HEK293 (cell line): ENCODE measurements at regions not wholly inside any gene's neighbourhood (a gene's known extent, or its start where the extent isn't known, plus 50 kb on each side); places are given as distances from the start of the nearest gene placed in this dataset.

Experiments
- CTCF ChIA-PET: fragments of 350-600 bp; formaldehyde crosslinking; extraction: SDS; loops from one replicate; lab custom pipeline; 2021; ENCODE audit warnings: antibody characterized with exemption; lab: Yijun Ruan, JAX
- POLR2A ChIA-PET: fragments of 300-600 bp; formaldehyde crosslinking; extraction: SDS; loops from one replicate; lab custom pipeline; 2020; ENCODE audit warnings: antibody characterized with exemption, inconsistent platforms; lab: Yijun Ruan, JAX
- H3K27ac ChIP-seq: fragments of 200-500 bp; sonication (Bioruptor generic); 2 replicates; pipeline ENCODE4 v1.5.1; 2014; ENCODE audit warnings: low read depth, low read length, control low read depth, inconsistent platforms; ENCODE audit errors: extremely low read depth
- H3K36me3 ChIP-seq, 2 experiments: fragments of 200-500 bp in 1 of 2; sonication (Bioruptor generic) in 1 of 2; 1 replicate in 1 of 2; 2 replicates in 1 of 2; pipeline ENCODE4 v1.5.1; 2014 to 2017; ENCODE audit warnings: inconsistent platforms in 2 of 2, low read length in 2 of 2; ENCODE audit not compliant: control insufficient read depth in 2 of 2, insufficient read depth in 1 of 2
- H3K4me1 ChIP-seq: fragments of 200-500 bp; sonication (Bioruptor generic); 2 replicates; pipeline ENCODE4 v1.5.1; 2014; ENCODE audit warnings: mild to moderate bottlenecking, low read length, inconsistent platforms; ENCODE audit not compliant: control insufficient read depth, insufficient read depth
- H3K4me3 ChIP-seq: 2 replicates; pipeline ENCODE4 v1.5.1; 2011; ENCODE audit warnings: low read depth, mild to moderate bottlenecking, control low read depth, low read length, moderate library complexity
- H3K9me3 ChIP-seq: fragments of 200-500 bp; sonication (Bioruptor generic); 2 replicates; pipeline ENCODE4 v1.5.1; 2014; ENCODE audit warnings: low read depth, low read length, inconsistent platforms; ENCODE audit not compliant: control insufficient read depth, insufficient read depth
- SP3 ChIP-seq: fragments of 450-650 bp; formaldehyde crosslinking; IDR thresholded peaks from 2 replicates; pipeline ENCODE4 v1.5.1; 2016; ENCODE audit warnings: missing biosample characterization, missing genetic modification characterization
- SP7 ChIP-seq: fragments of 450-650 bp; formaldehyde crosslinking; IDR thresholded peaks from 2 replicates; pipeline ENCODE4 v1.5.1; 2016; ENCODE audit warnings: missing biosample characterization, missing genetic modification characterization
- TCF7L2 ChIP-seq: IDR thresholded peaks from 2 replicates; pipeline ENCODE4 v1.6.1; 2011; ENCODE audit warnings: low read depth, mild to moderate bottlenecking, inconsistent platforms, low read length, moderate library complexity, borderline replicate concordance
- TRIM28 ChIP-seq: IDR thresholded peaks from 2 replicates; pipeline ENCODE4 v1.6.1; 2011; ENCODE audit warnings: low read length, control low read depth, borderline replicate concordance
- ZNF140 ChIP-seq: fragments of 450-650 bp; formaldehyde crosslinking; IDR thresholded peaks from 2 replicates; pipeline ENCODE4 v1.5.1; 2016; ENCODE audit warnings: missing biosample characterization, missing genetic modification characterization
- ZNF19 ChIP-seq: fragments of 450-650 bp; formaldehyde crosslinking; IDR thresholded peaks from 2 replicates; pipeline ENCODE4; 2016; ENCODE audit warnings: missing biosample characterization, missing genetic modification characterization, low read depth
- ZNF2 ChIP-seq: fragments of 450-650 bp; formaldehyde crosslinking; IDR thresholded peaks from 2 replicates; pipeline ENCODE4 v1.5.1; 2016; ENCODE audit warnings: missing biosample characterization, missing genetic modification characterization
- ZNF239 ChIP-seq: fragments of 450-650 bp; formaldehyde crosslinking; IDR thresholded peaks from 2 replicates; pipeline ENCODE4 v1.5.1; 2016; ENCODE audit warnings: missing biosample characterization, missing genetic modification characterization
- ZNF366 ChIP-seq: fragments of 450-650 bp; formaldehyde crosslinking; conservative IDR thresholded peaks from 2 replicates; pipeline ENCODE4 v1.5.1; 2016; ENCODE audit warnings: missing biosample characterization, missing genetic modification characterization
- ZNF416 ChIP-seq: fragments of 450-650 bp; formaldehyde crosslinking; IDR thresholded peaks from 2 replicates; pipeline ENCODE4 v1.5.1; 2016; ENCODE audit warnings: missing biosample characterization, missing genetic modification characterization
- ZNF510 ChIP-seq: fragments of 450-650 bp; formaldehyde crosslinking; IDR thresholded peaks from 2 replicates; pipeline ENCODE4 v1.5.1; 2018; ENCODE audit warnings: mild to moderate bottlenecking, missing genetic modification characterization, missing biosample characterization; ENCODE audit not compliant: insufficient replicate concordance
- ZNF555 ChIP-seq: fragments of 450-650 bp; formaldehyde crosslinking; conservative IDR thresholded peaks from 2 replicates; pipeline ENCODE4 v1.5.1; 2017; ENCODE audit warnings: missing biosample characterization, mild to moderate bottlenecking, missing genetic modification characterization, inconsistent platforms
- ZNF623 ChIP-seq: fragments of 450-650 bp; formaldehyde crosslinking; IDR thresholded peaks from 2 replicates; pipeline ENCODE4 v1.5.1; 2016; ENCODE audit warnings: missing biosample characterization, missing genetic modification characterization
- ZNF624 ChIP-seq: fragments of 450-650 bp; formaldehyde crosslinking; IDR thresholded peaks from 2 replicates; pipeline ENCODE4 v1.5.1; 2017; ENCODE audit warnings: missing biosample characterization, missing genetic modification characterization
- ZNF626 ChIP-seq: fragments of 450-650 bp; sonication (Bioruptor Pico); formaldehyde crosslinking; IDR thresholded peaks from 2 replicates; pipeline ENCODE4 v1.5.1; 2018; ENCODE audit warnings: missing biosample characterization, missing genetic modification characterization, inconsistent platforms
- ZNF747 ChIP-seq: fragments of 450-650 bp; formaldehyde crosslinking; IDR thresholded peaks from 2 replicates; pipeline ENCODE4 v1.5.1; 2016; ENCODE audit warnings: missing biosample characterization, missing genetic modification characterization
- ZNF830 ChIP-seq: fragments of 450-650 bp; IDR thresholded peaks from 2 replicates; pipeline ENCODE4 v1.5.0; 2018; ENCODE audit warnings: missing biosample characterization, missing genetic modification characterization, low read depth, mild to moderate bottlenecking, moderate library complexity
- TF ChIP-seq, protein P1 (sequence below): fragments of 450-650 bp; formaldehyde crosslinking; IDR thresholded peaks from 2 replicates; pipeline ENCODE4 v1.5.1; 2017; ENCODE audit warnings: missing biosample characterization, missing genetic modification characterization
- TF ChIP-seq, protein P2 (sequence below): fragments of 450-650 bp; formaldehyde crosslinking; IDR thresholded peaks from 2 replicates; pipeline ENCODE4 v1.5.1; 2016; ENCODE audit warnings: missing biosample characterization, missing genetic modification characterization, borderline replicate concordance
- TF ChIP-seq, protein P3 (sequence below): fragments of 450-650 bp; formaldehyde crosslinking; IDR thresholded peaks from 2 replicates; pipeline ENCODE4 v1.5.1; 2016; ENCODE audit warnings: missing biosample characterization, missing genetic modification characterization
- TF ChIP-seq, protein P4 (sequence below): fragments of 450-650 bp; formaldehyde crosslinking; IDR thresholded peaks from 2 replicates; pipeline ENCODE4 v1.5.1; 2016; ENCODE audit warnings: missing biosample characterization, missing genetic modification characterization, low read depth
- TF ChIP-seq, protein P5 (sequence below): fragments of 450-650 bp; formaldehyde crosslinking; IDR thresholded peaks from 2 replicates; pipeline ENCODE4 v1.5.1; 2016; ENCODE audit warnings: missing biosample characterization, missing genetic modification characterization
- TF ChIP-seq, protein P6 (sequence below): fragments of 450-650 bp; formaldehyde crosslinking; IDR thresholded peaks from 2 replicates; pipeline ENCODE4 v1.5.1; 2017; ENCODE audit warnings: missing biosample characterization, mild to moderate bottlenecking, missing genetic modification characterization, moderate library complexity

- TF ChIP-seq, protein P1, sequence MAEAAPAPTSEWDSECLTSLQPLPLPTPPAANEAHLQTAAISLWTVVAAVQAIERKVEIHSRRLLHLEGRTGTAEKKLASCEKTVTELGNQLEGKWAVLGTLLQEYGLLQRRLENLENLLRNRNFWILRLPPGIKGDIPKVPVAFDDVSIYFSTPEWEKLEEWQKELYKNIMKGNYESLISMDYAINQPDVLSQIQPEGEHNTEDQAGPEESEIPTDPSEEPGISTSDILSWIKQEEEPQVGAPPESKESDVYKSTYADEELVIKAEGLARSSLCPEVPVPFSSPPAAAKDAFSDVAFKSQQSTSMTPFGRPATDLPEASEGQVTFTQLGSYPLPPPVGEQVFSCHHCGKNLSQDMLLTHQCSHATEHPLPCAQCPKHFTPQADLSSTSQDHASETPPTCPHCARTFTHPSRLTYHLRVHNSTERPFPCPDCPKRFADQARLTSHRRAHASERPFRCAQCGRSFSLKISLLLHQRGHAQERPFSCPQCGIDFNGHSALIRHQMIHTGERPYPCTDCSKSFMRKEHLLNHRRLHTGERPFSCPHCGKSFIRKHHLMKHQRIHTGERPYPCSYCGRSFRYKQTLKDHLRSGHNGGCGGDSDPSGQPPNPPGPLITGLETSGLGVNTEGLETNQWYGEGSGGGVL (tag by site-specific recombination), result no peak
- TF ChIP-seq SP7 (no peak), ZNF747 (tag by site-specific recombination) (no peak), ZNF2 (tag by site-specific recombination) (no peak), ZNF555 (no peak), ZNF510 (tag by site-specific recombination) (no peak), ZNF239 (tag by site-specific recombination) (no peak), ZNF366 (no peak)
- TF ChIP-seq, protein P2, sequence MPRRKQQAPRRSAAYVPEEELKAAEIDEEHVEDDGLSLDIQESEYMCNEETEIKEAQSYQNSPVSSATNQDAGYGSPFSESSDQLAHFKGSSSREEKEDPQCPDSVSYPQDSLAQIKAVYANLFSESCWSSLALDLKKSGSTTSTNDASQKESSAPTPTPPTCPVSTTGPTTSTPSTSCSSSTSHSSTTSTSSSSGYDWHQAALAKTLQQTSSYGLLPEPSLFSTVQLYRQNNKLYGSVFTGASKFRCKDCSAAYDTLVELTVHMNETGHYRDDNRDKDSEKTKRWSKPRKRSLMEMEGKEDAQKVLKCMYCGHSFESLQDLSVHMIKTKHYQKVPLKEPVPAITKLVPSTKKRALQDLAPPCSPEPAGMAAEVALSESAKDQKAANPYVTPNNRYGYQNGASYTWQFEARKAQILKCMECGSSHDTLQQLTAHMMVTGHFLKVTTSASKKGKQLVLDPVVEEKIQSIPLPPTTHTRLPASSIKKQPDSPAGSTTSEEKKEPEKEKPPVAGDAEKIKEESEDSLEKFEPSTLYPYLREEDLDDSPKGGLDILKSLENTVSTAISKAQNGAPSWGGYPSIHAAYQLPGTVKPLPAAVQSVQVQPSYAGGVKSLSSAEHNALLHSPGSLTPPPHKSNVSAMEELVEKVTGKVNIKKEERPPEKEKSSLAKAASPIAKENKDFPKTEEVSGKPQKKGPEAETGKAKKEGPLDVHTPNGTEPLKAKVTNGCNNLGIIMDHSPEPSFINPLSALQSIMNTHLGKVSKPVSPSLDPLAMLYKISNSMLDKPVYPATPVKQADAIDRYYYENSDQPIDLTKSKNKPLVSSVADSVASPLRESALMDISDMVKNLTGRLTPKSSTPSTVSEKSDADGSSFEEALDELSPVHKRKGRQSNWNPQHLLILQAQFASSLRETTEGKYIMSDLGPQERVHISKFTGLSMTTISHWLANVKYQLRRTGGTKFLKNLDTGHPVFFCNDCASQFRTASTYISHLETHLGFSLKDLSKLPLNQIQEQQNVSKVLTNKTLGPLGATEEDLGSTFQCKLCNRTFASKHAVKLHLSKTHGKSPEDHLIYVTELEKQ (tag by site-specific recombination), result no peak
- TF ChIP-seq, protein P3, sequence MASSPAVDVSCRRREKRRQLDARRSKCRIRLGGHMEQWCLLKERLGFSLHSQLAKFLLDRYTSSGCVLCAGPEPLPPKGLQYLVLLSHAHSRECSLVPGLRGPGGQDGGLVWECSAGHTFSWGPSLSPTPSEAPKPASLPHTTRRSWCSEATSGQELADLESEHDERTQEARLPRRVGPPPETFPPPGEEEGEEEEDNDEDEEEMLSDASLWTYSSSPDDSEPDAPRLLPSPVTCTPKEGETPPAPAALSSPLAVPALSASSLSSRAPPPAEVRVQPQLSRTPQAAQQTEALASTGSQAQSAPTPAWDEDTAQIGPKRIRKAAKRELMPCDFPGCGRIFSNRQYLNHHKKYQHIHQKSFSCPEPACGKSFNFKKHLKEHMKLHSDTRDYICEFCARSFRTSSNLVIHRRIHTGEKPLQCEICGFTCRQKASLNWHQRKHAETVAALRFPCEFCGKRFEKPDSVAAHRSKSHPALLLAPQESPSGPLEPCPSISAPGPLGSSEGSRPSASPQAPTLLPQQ (tag by site-specific recombination), result no peak
Observed at GRCh38 chr13:65166675-65167074, 2063.5 kb downstream of the PCDH9 start (continued).

DNA sequence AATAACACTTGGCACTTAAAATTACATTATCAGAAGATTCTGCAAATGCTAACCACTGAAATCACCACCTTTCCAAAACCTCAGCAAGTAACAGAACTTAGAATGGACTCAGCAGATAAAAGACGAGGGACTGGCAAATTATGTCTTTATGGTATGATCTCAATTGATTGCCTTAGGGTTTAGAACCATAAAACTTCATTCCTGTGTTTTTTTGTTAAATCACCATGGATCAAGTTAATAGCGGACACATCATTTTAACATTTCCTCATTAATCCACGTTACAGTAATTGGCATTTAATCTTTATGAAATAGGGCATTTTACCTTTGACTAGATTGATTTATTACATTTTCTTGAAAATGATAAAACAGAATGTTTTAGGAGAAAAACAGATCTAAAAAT lies 2070.3 kb downstream of the PCDH9 start:
- Histone ChIP-seq H3K36me3 (no peaks in the 10 kb centered on the region), H3K4me1 (no peaks in the 10 kb centered on the region), H3K27ac (no peak overlapping the region), H3K9me3 (no peaks in the 10 kb centered on the region), H3K4me3 (no peak overlapping the region)
- CTCF ChIA-PET, result interaction anchor here (0.7 kb wide), 1 partner anchor 150 kb away, joined by 3 read pairs; no protein-coding TSS in a partner anchor
- no peak for TF ChIP-seq ZNF830 (tag by site-specific recombination)
- peak; percentile 72 for TF ChIP-seq TRIM28
- peak; percentile 65; the same call in 1 of the 2 replicates for TF ChIP-seq TCF7L2
- POLR2A ChIA-PET, result no interaction called here

GRCh38 chr13:65155861-65156260 lies 2074.3 kb downstream of the PCDH9 start:
- Histone ChIP-seq H3K36me3 (no peaks in the 10 kb centered on the region), H3K27ac (no peak overlapping the region), H3K9me3 (no peaks in the 10 kb centered on the region), H3K4me3 (no peak overlapping the region), H3K4me1 (no peaks in the 10 kb centered on the region)
- ChIA-PET POLR2A (no interaction called here), CTCF (no interaction called here)
- TF ChIP-seq, protein P4, sequence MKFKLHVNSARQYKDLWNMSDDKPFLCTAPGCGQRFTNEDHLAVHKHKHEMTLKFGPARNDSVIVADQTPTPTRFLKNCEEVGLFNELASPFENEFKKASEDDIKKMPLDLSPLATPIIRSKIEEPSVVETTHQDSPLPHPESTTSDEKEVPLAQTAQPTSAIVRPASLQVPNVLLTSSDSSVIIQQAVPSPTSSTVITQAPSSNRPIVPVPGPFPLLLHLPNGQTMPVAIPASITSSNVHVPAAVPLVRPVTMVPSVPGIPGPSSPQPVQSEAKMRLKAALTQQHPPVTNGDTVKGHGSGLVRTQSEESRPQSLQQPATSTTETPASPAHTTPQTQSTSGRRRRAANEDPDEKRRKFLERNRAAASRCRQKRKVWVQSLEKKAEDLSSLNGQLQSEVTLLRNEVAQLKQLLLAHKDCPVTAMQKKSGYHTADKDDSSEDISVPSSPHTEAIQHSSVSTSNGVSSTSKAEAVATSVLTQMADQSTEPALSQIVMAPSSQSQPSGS (tag by site-specific recombination), result no peak
- TF ChIP-seq ZNF19 (tag by site-specific recombination) (no peak), ZNF626 (tag by site-specific recombination) (no peak), ZNF140 (tag by site-specific recombination) (peak; percentile 52; the same call in 1 of the 2 replicates), ZNF623 (tag by site-specific recombination) (no peak), ZNF624 (no peak), SP3 (tag by site-specific recombination) (no peak), ZNF416 (no peak)
- TF ChIP-seq, protein P5, sequence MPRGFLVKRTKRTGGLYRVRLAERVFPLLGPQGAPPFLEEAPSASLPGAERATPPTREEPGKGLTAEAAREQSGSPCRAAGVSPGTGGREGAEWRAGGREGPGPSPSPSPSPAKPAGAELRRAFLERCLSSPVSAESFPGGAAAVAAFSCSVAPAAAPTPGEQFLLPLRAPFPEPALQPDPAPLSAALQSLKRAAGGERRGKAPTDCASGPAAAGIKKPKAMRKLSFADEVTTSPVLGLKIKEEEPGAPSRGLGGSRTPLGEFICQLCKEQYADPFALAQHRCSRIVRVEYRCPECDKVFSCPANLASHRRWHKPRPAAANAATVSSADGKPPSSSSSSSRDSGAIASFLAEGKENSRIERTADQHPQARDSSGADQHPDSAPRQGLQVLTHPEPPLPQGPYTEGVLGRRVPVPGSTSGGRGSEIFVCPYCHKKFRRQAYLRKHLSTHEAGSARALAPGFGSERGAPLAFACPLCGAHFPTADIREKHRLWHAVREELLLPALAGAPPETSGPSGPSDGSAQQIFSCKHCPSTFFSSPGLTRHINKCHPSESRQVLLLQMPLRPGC (tag by site-specific recombination), result no peak
- TF ChIP-seq, protein P6, sequence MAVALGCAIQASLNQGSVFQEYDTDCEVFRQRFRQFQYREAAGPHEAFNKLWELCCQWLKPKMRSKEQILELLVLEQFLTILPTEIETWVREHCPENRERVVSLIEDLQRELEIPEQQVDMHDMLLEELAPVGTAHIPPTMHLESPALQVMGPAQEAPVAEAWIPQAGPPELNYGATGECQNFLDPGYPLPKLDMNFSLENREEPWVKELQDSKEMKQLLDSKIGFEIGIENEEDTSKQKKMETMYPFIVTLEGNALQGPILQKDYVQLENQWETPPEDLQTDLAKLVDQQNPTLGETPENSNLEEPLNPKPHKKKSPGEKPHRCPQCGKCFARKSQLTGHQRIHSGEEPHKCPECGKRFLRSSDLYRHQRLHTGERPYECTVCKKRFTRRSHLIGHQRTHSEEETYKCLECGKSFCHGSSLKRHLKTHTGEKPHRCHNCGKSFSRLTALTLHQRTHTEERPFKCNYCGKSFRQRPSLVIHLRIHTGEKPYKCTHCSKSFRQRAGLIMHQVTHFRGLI (tag by site-specific recombination), result no peak
